T-helper 22 cell (primary cell): ENCODE measurements at regions not wholly inside any gene's neighbourhood (a gene's known extent, or its start where the extent isn't known, plus 50 kb on each side); places are given as distances from the start of the nearest gene placed in this dataset.
"Not testable (repeated sequence)": the region's sequence is repeated elsewhere in the genome, so short reads cannot be mapped to it uniquely, and the experiment has no call there.

Experiments used
- DNase-seq: peaks from one replicate; pipeline ENCODE4 v3.0.0-alpha.2; 2020; ENCODE audit warnings: low read depth

DNA sequence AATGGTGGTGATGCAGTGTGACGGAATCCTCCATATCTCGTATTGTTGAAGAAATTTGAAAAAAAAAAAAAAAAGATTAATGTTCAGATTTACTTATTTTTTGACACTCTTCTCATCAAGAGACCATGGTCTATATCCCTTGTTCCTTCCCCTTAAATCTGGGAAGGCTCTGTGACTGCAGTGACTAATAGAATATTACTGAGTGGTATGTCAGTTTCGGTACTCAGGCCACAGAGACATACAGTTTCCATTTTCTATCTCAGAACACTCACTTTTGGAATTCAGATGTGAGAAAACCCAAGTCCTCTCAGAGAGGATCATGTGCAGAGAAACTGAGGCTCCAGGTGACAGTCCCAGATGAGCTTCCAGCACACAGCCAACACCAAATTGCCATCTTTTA lies 1193.5 kb downstream of the DTWD2 start:
- no peak for DNase-seq

DNA sequence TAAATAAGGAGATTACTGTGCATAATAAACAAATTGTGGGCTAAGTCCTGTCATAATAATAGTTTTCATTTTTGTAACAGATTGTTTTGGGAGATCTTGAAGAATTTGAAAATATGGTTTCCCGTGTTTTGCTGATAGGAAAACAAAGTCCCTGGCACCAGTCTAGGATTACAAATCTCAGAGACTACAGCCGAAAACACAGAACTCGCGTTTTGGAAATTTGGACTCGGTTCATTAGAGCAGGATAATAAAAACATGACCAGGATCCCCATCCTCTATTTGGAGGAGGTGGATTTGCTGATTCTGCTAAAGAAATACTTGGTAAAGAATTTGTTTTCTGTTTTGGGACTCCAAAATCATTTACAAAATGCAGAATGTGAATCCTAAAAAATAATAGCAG lies 1194.4 kb downstream of the DTWD2 start:
- no peak for DNase-seq

- DNase-seq: no peak
Observed at GRCh38 chr5:117792476-117792875, 1195.9 kb downstream of the DTWD2 start.

DNA sequence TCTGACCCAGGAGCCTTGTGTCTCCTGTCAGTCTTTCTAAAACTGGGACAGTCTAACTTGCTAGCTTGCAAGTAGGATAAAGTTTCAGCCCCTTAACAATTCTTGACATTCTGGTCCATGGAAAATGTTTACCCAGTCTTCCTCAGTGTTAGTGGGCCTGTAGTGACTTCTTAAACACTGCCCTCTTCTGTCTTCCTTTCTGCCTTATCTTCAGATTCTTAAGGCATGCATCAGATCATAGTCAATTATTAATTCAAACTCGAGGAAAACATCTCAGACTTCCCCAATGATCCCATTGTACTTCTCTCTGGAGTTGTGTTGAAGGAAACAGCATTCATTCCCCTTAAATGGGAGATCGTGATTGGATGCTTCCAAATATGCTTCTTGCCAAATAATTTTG lies 1199.8 kb downstream of the DTWD2 start:
- DNase-seq: no peak

DNA sequence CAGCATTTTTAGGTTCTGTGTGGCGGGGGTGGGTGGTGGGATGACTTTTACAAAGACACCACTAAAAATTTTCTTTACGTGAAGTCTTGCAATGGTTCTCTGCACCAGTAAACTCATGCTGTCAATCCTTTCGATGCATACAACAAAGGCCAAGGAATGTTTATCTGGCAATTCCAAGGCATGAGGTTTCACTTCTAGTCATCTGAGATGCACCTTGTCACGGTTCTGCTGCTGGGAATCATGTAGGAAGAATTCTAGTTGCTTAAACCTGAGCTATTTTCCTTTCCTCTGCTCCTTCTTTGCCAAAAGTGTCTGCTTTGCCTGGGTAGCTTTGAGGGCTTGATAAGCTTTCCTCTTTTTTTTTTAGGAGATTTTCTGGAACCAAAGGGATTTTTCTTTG lies 1204.5 kb upstream of the SEMA6A start:
- no peak for DNase-seq

- DNase-seq: no peak
Observed at GRCh38 chr5:117776977-117777376, 1202.4 kb upstream of the SEMA6A start.

GRCh38 chr5:117769877-117770276 lies 1195.3 kb upstream of the SEMA6A start:
- DNase-seq: no peak

DNA sequence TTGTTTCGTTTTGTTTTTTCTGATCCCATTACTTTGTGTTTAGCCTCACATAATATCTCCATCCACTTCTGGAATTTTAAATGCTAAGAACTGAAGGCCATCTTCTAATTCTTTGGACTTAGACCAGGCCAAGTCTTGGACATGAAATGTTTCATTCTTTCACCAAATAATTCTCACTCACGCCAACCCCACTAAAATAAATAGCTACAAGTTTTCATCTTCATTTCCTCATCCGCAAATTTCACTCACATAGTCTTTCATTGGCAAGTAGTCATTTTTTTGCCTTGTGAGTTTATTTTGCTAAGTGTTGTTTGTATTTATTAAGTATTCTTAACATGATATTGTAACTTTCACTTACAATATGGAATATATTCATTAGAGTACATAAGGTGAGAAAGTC lies 1188.6 kb upstream of the SEMA6A start:
- no peak for DNase-seq

DNA sequence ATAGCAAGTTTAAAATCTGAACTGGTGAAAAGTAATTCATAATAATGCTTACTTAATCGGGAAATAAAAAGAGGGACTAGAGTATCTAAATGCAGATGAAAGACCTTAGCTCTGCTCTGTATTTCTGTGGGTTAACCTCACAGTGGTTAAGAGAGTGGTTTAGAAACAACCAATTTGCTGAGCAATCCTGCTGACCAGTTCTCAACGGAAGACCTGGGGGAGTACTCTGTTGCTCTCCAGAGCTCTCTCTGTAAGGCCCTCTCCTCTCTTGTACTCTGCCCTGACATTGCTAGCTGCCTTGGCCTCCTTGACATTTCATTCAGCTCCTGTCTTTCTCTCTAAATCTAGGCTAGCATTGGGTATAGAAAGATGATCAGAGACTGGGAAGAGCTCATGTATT lies 1186.6 kb upstream of the SEMA6A start:
- DNase-seq: no peak

DNA sequence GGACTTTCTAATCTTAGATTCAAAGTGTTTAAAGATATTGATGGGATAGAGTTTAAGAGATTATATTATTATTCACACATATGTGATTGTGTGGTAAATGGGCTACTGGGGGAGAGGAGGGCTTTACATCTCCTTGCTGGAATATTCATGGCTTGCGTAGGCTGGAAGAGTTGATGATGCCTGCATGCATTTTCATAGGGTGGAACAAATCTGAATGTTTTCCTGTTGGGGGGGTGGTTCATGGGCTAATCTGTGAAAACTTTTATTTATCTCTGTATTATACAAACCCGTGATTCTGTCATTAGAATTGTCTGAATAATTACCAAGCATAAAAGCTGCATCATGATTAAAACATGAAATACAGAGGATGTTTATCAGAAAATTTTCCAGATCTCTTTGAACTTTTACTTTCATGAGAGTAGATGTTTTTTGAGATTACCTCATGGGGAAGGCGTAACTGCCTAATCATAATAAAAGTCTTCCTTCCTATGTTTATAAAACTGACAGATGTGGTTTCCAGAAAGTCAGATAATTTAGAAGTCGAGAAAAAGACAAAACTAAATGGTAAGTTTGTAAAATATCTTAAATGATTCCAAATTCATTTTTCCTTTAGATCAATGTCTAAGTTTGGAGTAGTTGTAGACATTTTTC lies 1185.4 kb upstream of the SEMA6A start:
- no peak for DNase-seq

GRCh38 chr5:117752403-117752802 lies 1177.8 kb upstream of the SEMA6A start:
- no peak for DNase-seq

DNA sequence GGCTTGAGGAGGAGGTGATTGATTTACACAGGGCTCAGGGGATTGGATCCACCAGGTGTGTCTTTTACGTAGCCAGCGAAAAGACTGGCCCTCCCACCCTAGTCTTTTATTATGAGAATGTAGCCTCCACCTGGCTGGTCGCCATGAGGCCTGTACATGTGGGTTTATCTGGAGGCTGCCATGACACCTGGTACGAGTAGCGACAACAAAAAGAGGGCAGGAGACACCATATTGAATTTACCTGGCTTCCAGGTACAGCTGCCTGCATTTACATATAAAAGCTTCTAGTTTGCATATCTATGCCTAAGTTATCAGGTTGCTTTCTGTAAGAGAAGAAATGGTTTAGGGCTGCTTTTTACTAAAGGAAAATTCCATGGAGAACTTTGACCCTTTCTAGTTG lies 1173.7 kb upstream of the SEMA6A start:
- no peak for DNase-seq

DNA sequence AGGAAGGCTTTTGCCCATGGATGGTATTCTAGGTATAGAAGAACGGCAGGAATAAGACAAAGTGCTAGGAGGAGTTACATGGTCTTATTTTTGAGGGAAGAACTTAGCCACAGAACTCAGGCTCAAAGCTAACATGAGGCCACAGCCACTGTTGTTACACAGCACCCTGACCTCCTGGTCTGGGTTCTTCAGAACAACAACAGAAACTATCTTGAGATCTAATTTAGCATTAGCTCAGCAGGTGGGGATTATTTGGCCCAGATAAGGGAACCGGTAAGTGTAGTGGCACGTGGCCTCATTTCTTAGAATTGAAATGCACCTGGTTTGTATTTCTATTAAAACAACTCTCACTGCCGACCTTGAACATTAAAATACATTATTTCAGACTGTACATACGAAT lies 1168.7 kb upstream of the SEMA6A start:
- DNase-seq: no peak

GRCh38 chr5:117741655-117742206 lies 1167.1 kb upstream of the SEMA6A start:
- DNase-seq: no peak

DNA sequence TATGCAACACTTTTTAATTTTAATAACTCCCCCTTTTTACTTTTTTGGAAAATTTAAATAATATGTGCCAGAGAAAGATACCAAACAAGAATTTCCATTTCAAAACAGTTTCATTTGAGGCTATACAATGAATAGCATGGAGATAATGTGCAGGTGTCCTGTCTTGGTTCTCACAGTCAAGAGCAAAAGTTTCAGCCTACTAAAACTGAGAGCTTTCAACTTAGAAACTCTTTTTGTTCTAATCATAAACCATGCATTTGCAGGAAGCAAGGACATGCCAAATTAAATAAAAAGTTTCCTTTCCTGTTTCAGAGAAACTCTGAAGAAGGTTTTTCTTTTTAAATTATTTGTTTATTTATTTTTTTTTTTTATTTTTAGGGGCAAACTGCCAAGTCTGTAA lies 1165.6 kb upstream of the SEMA6A start:
- DNase-seq: no peak

DNA sequence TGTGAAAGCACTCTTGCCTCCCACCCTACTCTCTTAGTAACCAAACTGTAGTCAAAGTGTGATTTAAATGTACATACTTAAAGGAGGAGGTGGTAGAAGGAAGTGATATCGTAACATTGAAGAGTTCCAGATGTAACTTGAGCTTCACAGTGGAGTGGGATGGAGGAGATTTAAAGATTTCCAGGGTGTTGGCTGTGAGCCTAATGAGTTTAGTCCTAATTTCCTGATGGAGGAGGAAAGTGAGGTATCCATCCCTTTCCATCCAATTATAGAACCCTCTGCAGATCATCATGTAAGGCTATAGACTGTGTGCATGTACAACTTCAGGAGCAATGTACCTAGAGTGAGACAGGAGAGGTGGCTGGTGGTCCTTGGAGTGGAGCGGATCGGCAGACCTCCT lies 1163.9 kb upstream of the SEMA6A start:
- DNase-seq: no peak

- DNase-seq: no peak
Observed at GRCh38 chr5:117736698-117737097, 1162.1 kb upstream of the SEMA6A start.

DNA sequence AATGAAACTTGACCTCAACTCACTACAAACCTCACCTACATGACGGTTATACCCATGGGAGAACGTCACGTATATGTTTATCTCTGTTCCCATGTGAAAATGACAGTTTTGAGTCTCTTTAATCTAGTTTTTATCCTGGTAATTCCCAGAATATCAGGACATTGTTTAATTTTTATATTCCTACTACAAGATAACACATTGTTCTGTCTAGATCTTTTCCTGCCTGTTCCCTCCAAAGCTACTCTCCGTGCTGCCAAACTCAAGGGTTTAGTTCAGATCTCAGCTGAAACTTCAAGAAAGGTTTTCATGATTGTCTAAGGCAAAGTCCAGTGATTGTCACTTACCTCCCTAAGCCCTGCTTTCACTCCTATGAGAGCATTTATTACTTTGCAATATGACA lies 1159.4 kb upstream of the SEMA6A start:
- no peak for DNase-seq

DNA sequence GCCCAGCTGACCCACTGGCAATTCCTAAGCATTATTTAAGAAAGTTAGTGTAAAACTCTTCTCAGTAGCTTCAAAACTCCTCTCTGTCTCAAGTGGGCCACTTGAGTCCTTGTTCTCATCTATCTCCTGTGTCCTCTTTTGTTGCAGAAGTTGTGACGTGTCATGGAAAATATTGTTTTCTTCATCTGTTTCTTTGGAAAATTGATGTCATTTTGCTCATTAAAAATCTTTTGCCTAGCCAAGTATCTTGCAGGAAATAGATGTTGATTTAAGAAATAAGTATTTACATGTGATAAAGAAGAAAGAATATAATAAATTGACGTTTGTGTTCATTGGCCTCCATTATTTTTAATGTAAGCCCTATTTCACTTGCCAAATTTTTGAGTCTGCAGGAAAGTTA lies 1158.4 kb upstream of the SEMA6A start:
- no peak for DNase-seq

DNA sequence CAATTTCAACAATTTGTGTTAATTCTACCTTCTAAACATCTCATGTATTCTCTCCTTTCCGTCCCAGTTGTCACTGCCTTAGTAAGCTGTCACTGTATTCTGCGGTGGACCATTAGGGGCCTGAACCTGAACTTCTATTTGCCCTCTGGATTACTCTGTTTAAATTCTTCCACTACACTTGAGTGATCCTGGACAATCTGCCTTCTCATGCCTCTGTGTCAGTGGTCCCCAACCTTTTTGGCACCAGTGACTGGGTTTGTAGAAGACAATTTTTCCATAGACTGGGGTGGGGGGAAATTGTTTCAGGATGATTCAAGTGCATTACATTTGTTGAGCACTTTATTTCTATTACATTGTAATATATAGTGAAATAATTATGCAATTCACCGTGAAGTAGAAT lies 1157.6 kb upstream of the SEMA6A start:
- DNase-seq: no peak

DNA sequence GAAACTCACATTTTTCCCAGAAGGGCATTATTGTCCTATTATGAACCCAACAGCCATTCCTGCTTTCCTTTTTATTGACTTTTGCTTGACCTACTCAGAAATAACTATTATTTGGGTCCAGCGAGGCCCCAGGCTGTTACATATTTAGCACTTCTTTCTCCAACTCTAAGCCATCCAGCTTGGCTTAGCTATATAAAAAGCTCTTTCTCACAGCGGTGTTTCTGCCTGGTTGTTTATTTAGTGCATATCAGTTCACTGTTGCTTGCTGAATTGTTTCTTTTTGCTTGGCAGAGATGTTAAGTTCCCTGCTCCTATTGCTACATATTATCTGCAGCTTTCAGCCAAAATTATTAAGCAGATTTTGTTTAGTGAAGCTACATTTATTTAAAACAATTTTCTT lies 1156.8 kb upstream of the SEMA6A start:
- no peak for DNase-seq

- DNase-seq: not testable (repeated sequence)
Observed at GRCh38 chr5:117720784-117721183, 1146.2 kb upstream of the SEMA6A start.

GRCh38 chr5:117719413-117719812 lies 1144.8 kb upstream of the SEMA6A start:
- no peak for DNase-seq

- no peak for DNase-seq
Observed at GRCh38 chr5:117713585-117714198, 1139.1 kb upstream of the SEMA6A start.
